ENCODE measurements at regions not wholly inside any gene's neighbourhood (a gene's known extent, or its start where the extent isn't known, plus 50 kb on each side); places are given as distances from the start of the nearest gene placed in this dataset.
"Not testable (repeated sequence)": the region's sequence is repeated elsewhere in the genome, so short reads cannot be mapped to it uniquely, and the experiment has no call there.

DNA sequence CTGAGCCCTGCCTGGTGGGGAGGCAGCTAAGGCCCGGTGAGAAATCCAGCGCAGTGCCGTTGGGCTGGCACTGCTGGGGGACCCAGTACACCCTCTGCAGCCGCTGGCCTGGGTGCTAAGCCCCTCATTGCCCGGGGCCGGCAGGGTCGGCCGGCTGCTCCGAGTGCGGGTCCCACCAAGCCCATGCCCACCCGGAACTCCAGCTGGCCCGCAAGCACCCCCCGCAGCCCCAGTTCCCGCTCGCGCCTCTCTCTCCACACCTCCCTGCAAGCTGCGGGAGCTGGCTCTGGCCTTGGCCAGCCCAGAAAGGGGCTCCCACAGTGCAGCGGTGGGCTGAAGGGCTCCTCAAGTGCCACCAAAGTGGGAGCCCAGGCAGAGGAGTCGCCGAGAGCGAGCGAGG lies 225.1 kb upstream of the ANKH start:
- DNase-seq (ENCODE audit: low spot score) = not testable (repeated sequence)

- no peak for DNase-seq (ENCODE audit: low spot score)
Measured at GRCh38 chr5:15092801-15093200, 221.2 kb upstream of the ANKH start.

DNA sequence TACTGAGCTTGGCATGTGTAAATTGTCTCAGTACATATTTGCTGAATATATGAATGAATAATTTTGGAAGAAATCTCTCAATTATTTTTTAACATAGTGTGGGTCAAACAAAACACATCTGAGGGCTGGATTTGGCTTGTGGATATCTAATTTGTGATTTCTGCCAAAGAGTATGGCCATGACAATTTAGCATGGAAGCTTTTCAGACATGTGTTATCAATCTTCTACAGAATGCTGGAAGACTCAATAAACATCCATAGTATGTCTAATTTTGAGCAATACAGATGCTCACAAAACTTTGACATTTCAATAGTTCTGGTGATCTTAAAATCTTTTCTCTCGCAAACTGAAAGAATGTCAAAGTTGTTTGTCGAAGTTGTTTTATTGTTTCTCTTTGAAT lies 214.1 kb upstream of the ANKH start:
- no peak for DNase-seq (ENCODE audit: low spot score)

DNA sequence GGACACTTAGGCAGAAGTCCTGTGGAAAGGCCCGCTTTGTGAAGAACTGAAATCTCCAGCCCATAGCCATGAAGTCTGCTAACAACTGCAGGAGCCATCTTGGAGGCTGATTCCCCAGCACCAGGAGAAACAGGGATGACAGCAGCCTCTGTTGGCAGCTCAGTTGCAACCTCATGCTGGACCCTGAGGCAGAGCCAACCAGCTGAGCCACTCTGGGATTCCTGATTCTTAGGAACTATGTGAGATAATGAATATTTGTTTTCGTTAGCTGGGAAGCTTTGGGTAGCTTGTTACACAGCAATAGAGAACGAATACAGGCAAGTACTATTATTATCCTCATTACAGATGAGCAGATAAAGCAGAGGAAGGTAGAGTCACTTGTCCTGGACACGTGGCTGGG lies 210.5 kb upstream of the ANKH start:
- DNase-seq (ENCODE audit: low spot score) = no peak

- DNase-seq (ENCODE audit: low spot score) = no peak
Measured at GRCh38 chr5:15080219-15080618, 208.6 kb upstream of the ANKH start.

DNA sequence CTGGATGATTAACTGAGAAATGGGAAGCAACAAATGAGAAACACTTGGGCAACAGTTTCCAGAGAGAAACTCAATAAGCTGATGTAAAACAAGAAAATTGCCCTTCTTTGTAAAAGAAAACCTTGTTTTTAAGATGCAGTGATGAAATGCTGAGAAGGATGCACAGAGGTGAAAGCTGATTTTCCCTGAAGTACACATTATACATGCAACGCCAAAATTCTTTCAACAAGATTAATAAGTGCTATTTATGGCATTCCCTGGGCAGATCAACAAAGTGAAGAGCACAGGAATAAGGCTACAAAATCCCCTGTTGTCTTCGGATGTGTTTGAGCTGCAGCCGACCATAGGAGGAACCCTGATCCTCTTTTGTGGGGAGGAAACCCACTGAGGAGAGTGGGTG lies 208.0 kb upstream of the ANKH start:
- no peak for DNase-seq (ENCODE audit: low spot score)

- DNase-seq (ENCODE audit: low spot score) = peak; percentile 14
Measured at GRCh38 chr5:15074651-15075050, 203.1 kb upstream of the ANKH start.

- no peak for DNase-seq (ENCODE audit: low spot score)
Measured at GRCh38 chr5:15073453-15073852, 201.9 kb upstream of the ANKH start.

- no peak for DNase-seq (ENCODE audit: low spot score)
Measured at GRCh38 chr5:15070907-15071306, 199.3 kb upstream of the ANKH start.

DNA sequence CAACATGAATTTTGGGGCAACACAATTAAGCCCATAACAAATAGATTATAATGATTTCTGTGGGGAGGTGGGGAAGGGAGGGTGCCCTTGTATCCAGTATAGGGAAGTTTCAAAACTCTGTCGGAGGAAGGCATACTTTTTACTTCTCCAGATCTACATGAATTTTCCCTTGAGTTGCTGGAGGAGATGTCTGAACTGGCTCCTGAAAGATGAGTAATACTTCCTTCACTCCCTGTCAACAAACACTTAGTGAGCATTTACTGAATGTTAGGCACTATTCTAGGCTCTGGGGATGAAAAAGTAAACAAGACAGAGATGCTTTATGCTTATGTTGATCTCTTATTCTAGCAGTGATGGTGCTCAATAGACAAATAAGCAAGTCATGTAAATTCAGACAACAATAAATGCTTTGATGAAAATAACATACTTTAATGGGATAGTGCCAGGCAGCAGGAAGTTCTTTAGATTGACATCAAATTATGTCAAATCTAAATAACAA lies 197.9 kb upstream of the ANKH start:
- DNase-seq (ENCODE audit: low spot score) = no peak

GRCh38 chr5:15065091-15065490 lies 193.5 kb upstream of the ANKH start:
- no peak for DNase-seq (ENCODE audit: low spot score)

- no peak for DNase-seq (ENCODE audit: low spot score)
Measured at GRCh38 chr5:15064396-15064795, 192.8 kb upstream of the ANKH start.

GRCh38 chr5:15056988-15057592 lies 185.5 kb upstream of the ANKH start:
- DNase-seq (ENCODE audit: low spot score) = no peak

DNA sequence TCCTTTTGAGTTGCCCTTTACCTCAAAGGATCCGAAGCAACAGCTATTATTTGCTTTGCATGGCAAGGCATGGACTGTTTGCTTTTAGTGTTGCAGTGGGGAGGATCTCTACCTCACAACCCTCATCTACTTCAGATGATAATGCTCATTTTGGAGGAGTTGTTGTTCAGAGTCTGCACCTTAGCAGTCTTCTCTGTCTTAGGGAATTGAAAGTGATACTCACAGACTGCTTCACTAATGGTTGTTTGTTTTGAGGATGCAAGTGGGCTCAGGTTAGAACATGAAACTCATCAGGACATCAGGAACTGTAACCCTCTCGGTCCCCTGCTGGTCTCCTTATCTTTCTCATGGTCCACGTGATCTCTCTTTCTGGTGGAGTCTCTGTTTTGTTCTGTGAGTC lies 172.9 kb upstream of the ANKH start:
- no peak for DNase-seq (ENCODE audit: low spot score)

DNA sequence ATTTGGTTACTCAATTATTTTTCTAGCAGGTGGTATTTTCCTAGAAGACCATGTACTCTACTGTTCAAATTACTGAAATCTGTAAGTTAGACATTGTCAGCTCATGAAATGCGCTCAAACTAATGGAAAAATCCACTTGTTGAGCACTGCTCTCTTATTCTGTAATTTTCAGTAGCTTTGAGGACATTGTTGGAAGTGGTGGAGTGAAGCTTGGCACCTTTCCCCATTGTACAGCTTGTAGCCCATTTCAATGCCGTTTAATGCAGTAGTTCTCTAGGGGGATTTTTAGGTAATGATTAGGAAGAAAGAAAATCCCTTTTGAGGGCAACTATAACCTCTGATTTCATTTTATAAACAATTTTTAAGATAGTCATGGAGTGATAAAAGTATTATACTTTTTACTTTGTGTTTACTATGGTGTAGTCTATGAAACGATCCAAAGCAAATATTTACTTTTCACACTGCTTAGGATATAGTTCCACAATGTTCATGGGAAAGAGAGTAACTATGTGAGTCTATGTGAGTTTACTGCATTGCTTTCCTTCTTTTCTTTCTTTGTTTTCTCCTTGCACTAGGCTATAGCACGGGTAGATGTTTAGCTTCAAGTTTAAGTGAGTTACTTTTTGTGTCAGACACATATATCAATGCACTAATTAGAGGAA lies 165.8 kb upstream of the ANKH start:
- DNase-seq (ENCODE audit: low spot score) = no peak

- DNase-seq (ENCODE audit: low spot score) = no peak
Measured at GRCh38 chr5:15034379-15034778, 162.8 kb upstream of the ANKH start.

GRCh38 chr5:15031180-15031579 lies 159.6 kb upstream of the ANKH start:
- no peak for DNase-seq (ENCODE audit: low spot score)

DNA sequence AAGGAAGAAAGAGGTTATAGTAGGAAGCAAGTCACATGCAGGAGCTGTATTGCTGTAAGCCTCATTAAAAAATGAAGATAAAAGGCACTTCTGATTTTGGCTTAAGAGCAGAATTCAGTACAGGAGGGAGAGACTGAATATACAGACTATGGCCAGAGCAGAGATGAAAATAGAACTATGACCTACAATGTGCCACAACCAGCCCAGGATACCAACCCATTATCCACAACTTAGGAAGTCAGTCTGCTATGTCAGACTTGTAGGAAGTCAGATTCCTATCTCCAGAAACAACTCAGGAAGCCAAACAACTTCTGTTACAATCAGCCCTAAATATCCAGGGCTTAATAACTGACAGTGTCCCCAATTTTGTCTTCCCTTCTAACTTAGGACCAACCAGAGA lies 156.2 kb upstream of the ANKH start:
- DNase-seq (ENCODE audit: low spot score) = no peak

- DNase-seq (ENCODE audit: low spot score) = no peak
Measured at GRCh38 chr5:15026944-15027343, 155.4 kb upstream of the ANKH start.

GRCh38 chr5:15026011-15026893 lies 154.7 kb upstream of the ANKH start:
- no peak for DNase-seq (ENCODE audit: low spot score)

- no peak for DNase-seq (ENCODE audit: low spot score)
Measured at GRCh38 chr5:15023846-15024245, 152.3 kb upstream of the ANKH start.

- DNase-seq (ENCODE audit: low spot score) = no peak
Measured at GRCh38 chr5:15023266-15023665, 151.7 kb upstream of the ANKH start.

All from AG08396 (cell line).